Mucosa of descending colon (tissue), 3 donors: ENCODE measurements at regions not wholly inside any gene's neighbourhood (a gene's known extent, or its start where the extent isn't known, plus 50 kb on each side); places are given as distances from the start of the nearest gene placed in this dataset.
"Not testable (repeated sequence)": the region's sequence is repeated elsewhere in the genome, so short reads cannot be mapped to it uniquely, and the experiment has no call there.

Experiments used
- ATAC-seq: fragments of 200-7000 bp; cut with Tn5 transposase; one replicate; pipeline ENCODE4 v1.9.1; 2020; ENCODE audit warnings: mild to moderate bottlenecking, moderate library complexity
- DNase-seq, 3 donors: peaks; one replicate each; pipeline ENCODE4 v3.0.0-alpha.2; 2020
- H3K36me3 ChIP-seq: fragments of 200-600 bp; one replicate; pipeline ENCODE4 v1.8.0; 2021; ENCODE audit warnings: low read depth, mild to moderate bottlenecking
- H3K4me1 ChIP-seq: fragments of 200-600 bp; one replicate; pipeline ENCODE4 v1.8.0; 2021; ENCODE audit warnings: low read depth, mild to moderate bottlenecking
- H3K4me3 ChIP-seq: fragments of 200-600 bp; one replicate; pipeline ENCODE4 v1.8.0; 2021; ENCODE audit warnings: mild to moderate bottlenecking
- H3K9me3 ChIP-seq: fragments of 200-600 bp; one replicate; pipeline ENCODE4 v1.8.0; 2021; ENCODE audit warnings: mild to moderate bottlenecking
- intact Hi-C, 2 donors: fragments of 100-400 bp; cut with DNase I in 1 of 2; cut with micrococcal nuclease in 1 of 2; formaldehyde crosslinking; loops; one replicate each; pipeline versions ENCODE4 v1.11.0 to v1.11.1; 2022; cut with DNase I, micrococcal nuclease
- TF ChIP-seq, protein P1 (sequence below): fragments of 200-600 bp; IDR thresholded peaks from one replicate; pipeline ENCODE4 v1.8.0; 2022; ENCODE audit warnings: antibody characterized with exemption, mild to moderate bottlenecking
- donor health status: DM: no; HTN: no; CAD: no; lungs with moderate emphysema.
- donor health status: DM: no; HTN: no; CAD: no.
- donor health status: DM: no; HTN: yes; CAD: no.

DNA sequence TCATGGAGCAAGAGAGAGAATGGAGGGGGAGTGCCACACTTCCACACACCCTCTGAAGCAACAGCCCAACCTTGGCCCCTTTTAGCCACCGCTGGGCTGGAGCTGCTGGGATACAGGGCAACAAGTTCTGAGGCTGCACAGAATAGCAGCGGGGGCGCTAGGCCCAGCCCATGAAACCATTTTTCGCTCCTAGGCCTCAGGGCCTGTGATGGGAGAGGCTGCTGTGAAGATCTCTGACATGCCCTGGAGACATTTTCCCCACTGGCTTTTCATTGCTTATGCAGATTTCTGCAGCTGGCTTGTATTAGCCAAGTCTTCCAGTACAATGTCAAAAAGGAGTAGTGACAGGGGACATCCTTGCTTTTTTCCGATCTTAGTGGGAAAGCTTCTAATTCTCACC is 202.3 kb upstream of the B3GALT2 start:
- Histone ChIP-seq H3K4me3 (no peak overlapping the region), H3K9me3 (no peaks in the 10 kb centered on the region), H3K4me1 (no peaks in the 10 kb centered on the region), H3K36me3 (no peaks in the 10 kb centered on the region)
- DNase-seq (no peak), ATAC-seq (no peak)
- TF ChIP-seq, protein P1, sequence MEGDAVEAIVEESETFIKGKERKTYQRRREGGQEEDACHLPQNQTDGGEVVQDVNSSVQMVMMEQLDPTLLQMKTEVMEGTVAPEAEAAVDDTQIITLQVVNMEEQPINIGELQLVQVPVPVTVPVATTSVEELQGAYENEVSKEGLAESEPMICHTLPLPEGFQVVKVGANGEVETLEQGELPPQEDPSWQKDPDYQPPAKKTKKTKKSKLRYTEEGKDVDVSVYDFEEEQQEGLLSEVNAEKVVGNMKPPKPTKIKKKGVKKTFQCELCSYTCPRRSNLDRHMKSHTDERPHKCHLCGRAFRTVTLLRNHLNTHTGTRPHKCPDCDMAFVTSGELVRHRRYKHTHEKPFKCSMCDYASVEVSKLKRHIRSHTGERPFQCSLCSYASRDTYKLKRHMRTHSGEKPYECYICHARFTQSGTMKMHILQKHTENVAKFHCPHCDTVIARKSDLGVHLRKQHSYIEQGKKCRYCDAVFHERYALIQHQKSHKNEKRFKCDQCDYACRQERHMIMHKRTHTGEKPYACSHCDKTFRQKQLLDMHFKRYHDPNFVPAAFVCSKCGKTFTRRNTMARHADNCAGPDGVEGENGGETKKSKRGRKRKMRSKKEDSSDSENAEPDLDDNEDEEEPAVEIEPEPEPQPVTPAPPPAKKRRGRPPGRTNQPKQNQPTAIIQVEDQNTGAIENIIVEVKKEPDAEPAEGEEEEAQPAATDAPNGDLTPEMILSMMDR, result no peak
- intact Hi-C loops, result no loop called here

DNA sequence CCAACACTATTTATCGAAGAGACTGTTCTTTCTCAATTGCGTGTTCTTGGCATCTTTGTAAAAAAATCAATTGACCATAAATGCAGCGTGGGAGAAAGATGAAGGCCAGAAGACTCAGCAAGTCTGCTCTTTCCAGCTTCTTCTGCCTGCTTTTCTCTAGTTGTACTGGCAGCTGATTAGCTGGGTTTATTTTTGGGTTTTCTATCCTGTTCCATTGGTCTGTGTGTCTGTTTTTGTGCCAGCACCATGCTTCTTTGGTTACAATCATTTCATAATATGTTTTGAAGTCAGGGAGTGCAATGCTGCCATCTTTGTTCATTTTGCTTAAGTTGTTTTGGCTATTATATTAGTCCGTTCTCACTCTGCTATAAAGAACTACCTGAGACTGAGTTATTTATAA is 201.8 kb upstream of the B3GALT2 start:
- no peak for DNase-seq
- no peaks in the 10 kb centered on the region for H3K4me1 ChIP-seq
- no peak for ATAC-seq
- intact Hi-C loops, result no loop called here
- no peaks in the 10 kb centered on the region for H3K9me3 ChIP-seq
- H3K4me3 ChIP-seq, result no peak overlapping the region
- TF ChIP-seq, protein P1, result no peak
- H3K36me3 ChIP-seq, result no peaks in the 10 kb centered on the region

DNA sequence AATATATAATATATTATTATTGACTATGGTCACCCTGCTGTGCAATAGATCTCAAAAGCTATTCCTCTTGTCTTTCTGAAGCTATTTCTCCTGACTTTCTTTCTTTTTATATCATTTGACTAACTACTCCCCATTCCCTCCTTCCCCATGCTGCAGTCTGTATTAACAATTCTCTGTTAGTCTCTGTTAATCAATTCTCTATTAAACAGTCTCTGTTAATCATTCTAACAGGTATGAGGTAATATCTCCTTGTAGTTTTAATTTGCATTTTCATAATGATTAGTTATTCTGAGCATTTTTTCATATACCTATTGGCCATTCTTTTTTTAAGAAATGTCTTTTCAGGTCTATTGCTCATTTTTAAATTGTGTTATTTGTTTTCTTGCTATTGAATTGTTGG is 201.0 kb upstream of the B3GALT2 start:
- Histone ChIP-seq H3K9me3 (no peaks in the 10 kb centered on the region), H3K4me1 (no peaks in the 10 kb centered on the region), H3K36me3 (no peaks in the 10 kb centered on the region), H3K4me3 (no peak overlapping the region)
- ATAC-seq (no peak), DNase-seq (no peak)
- intact Hi-C loops, result no loop called here
- TF ChIP-seq, protein P1, result no peak

DNA sequence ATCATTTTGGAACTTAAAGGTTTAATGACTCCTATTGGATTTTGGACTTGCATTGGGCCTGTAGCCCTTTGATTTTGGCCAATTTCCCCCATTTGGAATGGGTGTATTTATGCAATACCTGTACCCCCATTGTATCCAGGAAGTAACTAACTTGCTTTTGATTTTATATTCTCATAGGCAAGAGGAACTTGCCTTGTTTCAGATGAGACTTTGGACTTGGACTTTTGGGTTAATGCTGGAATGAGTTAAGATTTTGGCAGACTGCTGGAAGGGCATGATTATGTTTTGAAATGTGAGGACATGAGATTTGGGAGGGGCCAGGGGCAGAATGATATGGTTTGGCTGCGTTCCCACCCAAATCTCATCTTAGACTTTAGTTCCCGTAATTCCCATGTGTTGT is 192.0 kb upstream of the B3GALT2 start:
- H3K36me3 ChIP-seq, H3K9me3 ChIP-seq, intact Hi-C loops, H3K4me3 ChIP-seq, ATAC-seq, H3K4me1 ChIP-seq: not testable (repeated sequence)
- DNase-seq, result peak in 1 of 3 donors; percentile 7

DNA sequence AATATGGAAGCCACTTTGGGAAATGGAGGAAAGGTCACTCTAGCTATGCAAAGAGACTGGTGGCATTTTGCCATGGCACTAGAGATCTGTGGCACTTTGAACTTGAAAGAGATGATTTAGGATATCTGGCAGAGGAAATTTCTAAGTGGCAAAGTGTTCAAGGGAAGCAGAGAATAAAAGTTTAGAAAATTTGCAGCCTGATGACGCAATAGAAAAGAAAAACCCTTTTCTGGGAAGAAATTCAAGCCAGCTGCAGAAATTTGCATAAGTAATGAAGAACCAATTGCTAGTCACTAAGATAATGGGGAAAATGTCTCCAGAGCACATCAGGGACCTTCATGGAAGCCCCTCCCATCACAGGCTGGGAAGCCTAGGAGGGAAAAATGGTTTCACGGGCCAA is 191.1 kb upstream of the B3GALT2 start:
- no peaks in the 10 kb centered on the region for H3K4me1 ChIP-seq
- intact Hi-C loops, result no loop called here
- TF ChIP-seq, protein P1, result no peak
- H3K4me3 ChIP-seq, result no peak overlapping the region
- no peaks in the 10 kb centered on the region for H3K9me3 ChIP-seq
- H3K36me3 ChIP-seq, result no peaks in the 10 kb centered on the region
- DNase-seq (no peak), ATAC-seq (no peak)

DNA sequence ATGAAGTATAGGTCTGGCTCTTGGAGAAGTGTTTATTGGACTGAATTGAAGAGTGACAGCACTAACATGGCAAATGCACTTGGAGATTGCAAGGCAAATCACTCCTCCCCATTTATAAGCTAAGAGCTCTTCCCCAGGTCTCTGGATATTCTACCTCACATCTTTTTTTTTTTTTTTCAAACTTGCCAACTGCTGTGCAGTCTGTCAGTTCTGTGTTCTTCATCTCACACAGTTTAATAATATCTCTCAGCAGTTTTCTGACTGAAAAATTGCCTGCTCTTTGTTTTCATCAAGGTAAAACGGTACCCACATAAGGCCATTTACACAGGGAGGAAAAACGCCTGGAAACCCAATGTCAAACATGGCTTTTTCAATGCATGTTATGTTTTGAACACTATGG is 186.1 kb upstream of the B3GALT2 start:
- no peak overlapping the region for H3K4me3 ChIP-seq
- ATAC-seq, result no peak
- H3K9me3 ChIP-seq, result no peaks in the 10 kb centered on the region
- H3K4me1 ChIP-seq, result no peaks in the 10 kb centered on the region
- DNase-seq, result no peak
- TF ChIP-seq, protein P1, result no peak
- intact Hi-C loops, result no loop called here
- H3K36me3 ChIP-seq, result no peaks in the 10 kb centered on the region
